Stimulated activated CD8-positive, alpha-beta memory T cell treated with anti-CD3 and anti-CD28 coated beads, Interleukin-4, amount 100 ng/mL, for 48 hours (primary cell): ENCODE measurements at regions not wholly inside any gene's neighbourhood (a gene's known extent, or its start where the extent isn't known, plus 50 kb on each side); places are given as distances from the start of the nearest gene placed in this dataset.
"Not testable (repeated sequence)": the region's sequence is repeated elsewhere in the genome, so short reads cannot be mapped to it uniquely, and the experiment has no call there.

Experiments used
- DNase-seq: peaks from one replicate; pipeline ENCODE4 v3.0.0-alpha.2; 2020

DNA sequence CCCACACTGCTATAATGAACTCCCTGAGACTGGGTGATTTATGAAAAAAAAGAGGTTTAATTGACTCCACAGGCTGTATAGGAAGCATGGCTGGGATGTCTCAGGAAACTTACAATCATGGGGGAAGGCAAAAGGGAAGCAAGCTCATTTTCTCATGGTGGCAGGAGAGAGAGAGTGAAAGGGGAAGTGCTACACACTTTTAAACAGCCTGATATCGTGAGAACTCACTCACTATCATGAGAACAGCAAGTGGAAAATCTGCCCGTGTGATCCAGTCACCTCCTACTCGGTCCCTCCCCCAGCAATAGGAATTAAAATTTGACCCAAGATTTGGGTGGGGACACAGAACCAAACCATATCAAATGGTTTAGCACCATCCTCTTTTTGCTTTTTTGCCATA is 116.6 kb upstream of the CEP162 start:
- no peak for DNase-seq

DNA sequence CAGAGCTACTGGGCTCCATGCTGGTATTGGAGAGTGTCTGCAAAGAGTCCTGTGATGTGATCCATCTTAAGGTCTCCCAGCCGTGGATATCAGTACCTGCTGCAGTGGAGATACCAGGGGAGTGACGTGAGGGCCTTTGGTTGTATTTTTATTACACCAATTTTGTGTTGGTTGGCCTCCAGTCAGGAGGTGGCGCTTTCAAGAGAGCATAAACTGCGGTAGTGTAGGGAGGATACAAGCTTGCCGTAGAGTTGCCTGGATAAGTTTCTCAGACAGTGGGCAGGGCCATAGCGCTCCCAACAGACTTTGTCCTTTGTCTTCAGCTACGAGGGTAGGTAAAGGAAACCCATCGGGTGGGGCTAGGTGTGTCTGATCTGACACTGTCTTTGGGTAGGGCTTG is 113.0 kb upstream of the CEP162 start:
- no peak for DNase-seq

- DNase-seq = no peak
These were observed 106.4 kb upstream of the CEP162 start for GRCh38 chr6:84333842-84334241.

GRCh38 chr6:84332139-84333034 is 104.9 kb upstream of the CEP162 start:
- DNase-seq = no peak

GRCh38 chr6:84330325-84330724 is 102.9 kb upstream of the CEP162 start:
- no peak for DNase-seq

- DNase-seq = no peak
These were observed 102.1 kb upstream of the CEP162 start for GRCh38 chr6:84329516-84329915.

DNA sequence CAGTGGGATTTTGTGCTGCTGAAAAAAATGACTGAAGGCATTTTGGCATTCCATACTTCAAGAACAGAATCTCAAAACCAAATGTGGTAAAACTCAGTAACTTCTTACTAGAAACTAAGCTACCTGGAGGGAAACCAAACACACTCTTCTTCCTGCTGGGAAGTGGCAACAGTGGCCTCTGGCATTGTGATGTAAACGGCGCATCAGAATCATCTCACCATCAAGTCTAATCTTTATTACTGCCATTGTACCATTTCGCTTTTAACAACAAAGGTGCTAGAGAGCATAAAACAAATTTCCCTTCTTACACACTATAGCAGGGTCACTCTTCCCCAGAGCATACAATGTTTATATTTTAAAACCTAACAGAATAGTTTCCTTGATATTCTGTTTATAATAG is 101.6 kb upstream of the CEP162 start:
- no peak for DNase-seq

GRCh38 chr6:84317463-84317862 is 90.0 kb upstream of the CEP162 start:
- no peak for DNase-seq

GRCh38 chr6:84314377-84314898 is 87.0 kb upstream of the CEP162 start:
- no peak for DNase-seq

- no peak for DNase-seq
These were observed 81.9 kb upstream of the CEP162 start for GRCh38 chr6:84309336-84309735.

DNA sequence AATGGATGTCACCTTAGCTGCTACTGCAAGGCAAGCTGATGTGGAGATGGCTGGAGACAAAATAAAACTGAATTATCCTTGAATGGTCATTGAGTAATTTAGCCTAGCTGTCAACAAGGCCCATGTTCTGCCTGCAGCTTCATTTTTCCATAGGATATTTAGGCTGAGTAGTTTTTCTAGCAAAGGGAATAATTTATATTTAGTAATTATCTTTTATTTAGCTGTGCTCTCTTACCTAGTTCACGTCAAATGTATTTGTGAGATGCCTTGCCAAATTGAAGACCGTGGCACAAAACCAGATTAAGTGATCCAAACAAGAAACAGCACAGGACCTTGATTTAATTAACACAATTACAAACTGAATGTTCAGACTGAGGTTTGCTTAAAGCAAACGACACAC is 77.4 kb upstream of the CEP162 start:
- no peak for DNase-seq

GRCh38 chr6:84291033-84291432 is 63.6 kb upstream of the CEP162 start:
- not testable (repeated sequence) for DNase-seq

DNA sequence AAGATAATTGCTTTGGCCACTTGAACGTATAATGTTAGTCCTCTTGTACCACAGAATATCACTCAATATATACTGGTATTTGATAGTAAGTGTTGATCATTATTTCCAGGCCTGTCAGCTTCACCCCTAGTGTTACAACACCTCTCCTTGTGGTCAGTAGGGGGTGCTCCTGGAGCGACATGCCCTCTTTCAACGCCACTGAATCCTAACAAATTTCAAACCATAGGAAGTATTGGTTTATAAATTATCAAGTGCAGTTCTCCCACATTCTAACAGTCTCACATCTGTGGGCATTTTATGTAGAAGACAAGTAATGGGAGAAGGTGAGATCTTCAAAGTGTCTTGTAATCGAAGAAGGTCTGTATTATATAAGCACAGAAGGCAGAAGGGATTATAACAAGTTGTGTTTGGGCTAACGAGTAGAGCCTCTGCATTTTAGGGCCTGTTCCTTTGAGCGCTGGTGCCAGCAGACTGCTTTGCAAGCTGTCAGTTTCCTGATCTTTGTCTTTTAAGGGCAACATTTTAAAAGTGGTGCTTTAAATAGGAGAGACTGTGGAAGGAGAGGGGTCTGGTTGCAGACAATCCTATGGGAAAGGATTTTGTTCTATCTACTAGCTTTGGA is 57.1 kb upstream of the CEP162 start:
- DNase-seq = no peak

DNA sequence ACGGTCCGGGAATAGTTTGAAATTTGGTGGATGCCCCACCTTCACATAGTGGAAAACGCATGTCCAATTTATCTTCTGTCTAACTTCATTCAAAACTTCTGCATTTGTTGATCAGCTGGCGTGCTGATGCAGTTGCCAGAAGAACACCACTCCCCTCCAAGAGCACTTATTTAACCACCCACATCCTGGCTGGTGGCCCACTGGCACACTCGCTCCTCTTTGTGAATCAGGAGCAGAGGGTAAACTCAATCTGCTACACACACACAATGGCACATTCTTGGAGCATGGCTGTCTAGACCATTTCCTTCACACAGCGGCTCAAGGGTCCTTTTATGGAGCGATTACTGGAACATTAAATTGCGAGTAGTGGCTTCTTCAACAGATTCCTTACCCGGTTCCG is 55.1 kb upstream of the CEP162 start:
- no peak for DNase-seq

DNA sequence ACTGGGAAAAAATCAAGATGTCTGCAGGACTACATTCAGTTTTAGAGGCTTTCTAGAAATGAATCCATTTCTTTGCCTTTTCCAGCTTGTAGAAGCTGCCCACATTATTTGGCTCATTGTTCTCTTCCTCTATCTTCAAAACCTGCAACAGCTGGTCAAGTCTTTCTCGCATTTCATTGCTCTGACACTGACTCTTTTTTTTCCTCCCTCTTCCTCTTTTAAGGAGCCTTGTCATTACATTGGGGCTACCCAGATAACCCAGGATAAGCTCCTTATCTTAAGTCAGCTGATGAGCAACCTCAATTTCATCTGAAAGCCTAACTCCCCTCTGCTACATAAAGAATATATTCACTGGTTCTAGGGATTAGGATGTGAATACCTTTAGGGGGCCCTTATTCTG is 53.2 kb upstream of the CEP162 start:
- DNase-seq = no peak

DNA sequence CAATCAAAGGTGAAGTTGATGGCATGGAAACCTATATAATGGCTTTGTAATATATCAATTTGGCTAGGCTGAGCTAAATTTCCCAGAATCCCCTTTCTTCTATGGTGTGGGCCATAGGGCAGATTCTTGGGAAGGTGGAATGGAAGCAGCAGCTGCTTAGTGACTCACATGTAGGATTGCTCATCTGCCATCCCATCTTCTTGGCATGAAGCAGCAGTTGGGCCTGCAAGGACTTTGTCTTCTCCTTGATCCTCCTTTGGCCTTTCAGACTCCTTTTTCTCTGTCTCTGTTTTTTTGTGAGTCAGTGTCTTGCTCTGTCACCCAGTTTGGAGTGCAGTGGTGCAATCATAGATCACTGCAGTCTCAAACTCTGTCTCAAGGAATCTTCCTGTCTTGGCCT is 52.6 kb upstream of the CEP162 start:
- DNase-seq = no peak

DNA sequence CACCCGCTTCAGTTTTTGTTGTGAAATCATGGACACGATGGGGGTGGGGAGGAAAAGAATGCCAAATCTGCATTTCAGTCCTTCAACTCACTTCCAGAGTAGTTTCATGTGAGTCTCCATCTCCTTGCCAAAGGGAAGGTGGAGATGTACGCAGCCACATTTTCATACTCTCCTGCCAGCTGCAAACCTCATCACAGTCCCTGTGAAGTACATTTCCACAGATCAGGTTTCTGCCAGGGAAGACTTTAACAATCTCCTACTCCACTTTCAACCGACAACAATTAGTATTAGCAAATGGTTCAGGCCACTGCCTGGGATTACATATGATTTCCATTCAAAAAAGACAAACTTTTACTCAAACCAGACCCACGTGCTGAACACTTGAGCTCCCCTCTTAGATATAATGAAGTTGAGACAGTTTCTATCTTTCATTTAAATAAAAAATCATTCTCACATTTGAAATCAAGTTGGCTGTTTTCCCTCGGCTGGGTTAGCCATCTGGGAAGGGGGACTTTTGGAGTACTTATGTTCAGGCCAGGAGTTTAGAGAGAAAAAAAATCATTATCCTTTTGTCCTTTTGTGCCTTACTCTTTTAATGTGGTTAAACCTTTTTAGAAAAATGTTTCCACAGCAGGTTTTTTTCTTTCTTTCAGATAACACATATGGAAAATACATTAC is 51.0 kb upstream of the CEP162 start:
- no peak for DNase-seq
